KOPT-K1 (cell line): ENCODE measurements at regions not wholly inside any gene's neighbourhood (a gene's known extent, or its start where the extent isn't known, plus 50 kb on each side); places are given as distances from the start of the nearest gene placed in this dataset.
A peak's percentile ranks its signal among the peaks of the same experiment; 100 is the strongest.

ENCODE experiments used
- H3K27ac ChIP-seq: fragments of 200-600 bp; sonication (generic); 2 replicates; pipeline ENCODE4 v1.5.1; 2016; ENCODE audit warnings: antibody characterized with exemption, mild to moderate bottlenecking, low read depth, low read length; ENCODE audit not compliant: poor library complexity, severe bottlenecking
- H3K36me3 ChIP-seq: fragments of 200-600 bp; sonication (generic); 2 replicates; pipeline ENCODE4 v1.5.1; 2017; ENCODE audit warnings: antibody characterized with exemption, mild to moderate bottlenecking, low read length, moderate library complexity; ENCODE audit not compliant: insufficient read depth
- H3K9me3 ChIP-seq: fragments of 200-600 bp; sonication (generic); 2 replicates; pipeline ENCODE4 v1.5.1; 2017; ENCODE audit warnings: antibody characterized with exemption, low read length, mild to moderate bottlenecking; ENCODE audit not compliant: insufficient read depth, poor library complexity, severe bottlenecking

- H3K27ac ChIP-seq = no peak overlapping the region
Measured at GRCh38 chr3:31425401-31425800, 107.3 kb upstream of the STT3B start.

GRCh38 chr3:31427623-31428022 lies 105.1 kb upstream of the STT3B start:
- Histone ChIP-seq H3K9me3 (peaks cover 26% of the 10 kb centered on the region), H3K27ac (no peak overlapping the region), H3K36me3 (no peaks in the 10 kb centered on the region)

More at GRCh38 chr3:31425401-31425800, 107.3 kb upstream of the STT3B start:
- peaks cover 26% of the 10 kb centered on the region for H3K9me3 ChIP-seq
- no peaks in the 10 kb centered on the region for H3K36me3 ChIP-seq

GRCh38 chr3:31431321-31431720 lies 101.4 kb upstream of the STT3B start:
- Histone ChIP-seq H3K36me3 (no peaks in the 10 kb centered on the region), H3K27ac (no peak overlapping the region), H3K9me3 (peaks cover 20% of the 10 kb centered on the region)

- Histone ChIP-seq H3K36me3 (no peaks in the 10 kb centered on the region), H3K9me3 (peaks cover 33% of the 10 kb centered on the region), H3K27ac (no peak overlapping the region)
Measured at GRCh38 chr3:31432897-31433678, 99.6 kb upstream of the STT3B start.

GRCh38 chr3:31433679-31433992 lies 99.1 kb upstream of the STT3B start:
- no peak overlapping the region for H3K27ac ChIP-seq
- peaks cover 30% of the 10 kb centered on the region for H3K9me3 ChIP-seq
- no peaks in the 10 kb centered on the region for H3K36me3 ChIP-seq

- Histone ChIP-seq H3K9me3 (peaks cover 23% of the 10 kb centered on the region), H3K36me3 (no peaks in the 10 kb centered on the region), H3K27ac (no peak overlapping the region)
Measured at GRCh38 chr3:31434819-31435218, 97.9 kb upstream of the STT3B start.

GRCh38 chr3:31436830-31437229 lies 95.9 kb upstream of the STT3B start:
- Histone ChIP-seq H3K36me3 (no peaks in the 10 kb centered on the region), H3K27ac (no peak overlapping the region), H3K9me3 (peaks cover 23% of the 10 kb centered on the region)

GRCh38 chr3:31438742-31439141 lies 94.0 kb upstream of the STT3B start:
- H3K9me3 ChIP-seq = peaks cover 23% of the 10 kb centered on the region
- no peak overlapping the region for H3K27ac ChIP-seq
- no peaks in the 10 kb centered on the region for H3K36me3 ChIP-seq

- no peak overlapping the region for H3K27ac ChIP-seq
- H3K36me3 ChIP-seq = no peaks in the 10 kb centered on the region
- H3K9me3 ChIP-seq = peaks cover 23% of the 10 kb centered on the region
Measured at GRCh38 chr3:31439890-31440750, 92.6 kb upstream of the STT3B start.

- H3K36me3 ChIP-seq = no peaks in the 10 kb centered on the region
- peaks cover 20% of the 10 kb centered on the region for H3K9me3 ChIP-seq
- H3K27ac ChIP-seq = no peak overlapping the region
Measured at GRCh38 chr3:31440878-31441277, 91.8 kb upstream of the STT3B start.

- no peak overlapping the region for H3K27ac ChIP-seq
- peaks cover 1% of the 10 kb centered on the region for H3K9me3 ChIP-seq
- H3K36me3 ChIP-seq = no peaks in the 10 kb centered on the region
Measured at GRCh38 chr3:31442755-31443154, 90.0 kb upstream of the STT3B start.

GRCh38 chr3:31444220-31445142 lies 88.2 kb upstream of the STT3B start:
- Histone ChIP-seq H3K36me3 (no peaks in the 10 kb centered on the region), H3K27ac (no peak overlapping the region), H3K9me3 (peaks cover 14% of the 10 kb centered on the region)

GRCh38 chr3:31445701-31446100 lies 87.0 kb upstream of the STT3B start:
- peaks cover 24% of the 10 kb centered on the region for H3K9me3 ChIP-seq
- H3K36me3 ChIP-seq = no peaks in the 10 kb centered on the region

GRCh38 chr3:31448035-31448881 lies 84.5 kb upstream of the STT3B start:
- Histone ChIP-seq H3K36me3 (no peaks in the 10 kb centered on the region), H3K27ac (peak overlapping the region; percentile 38), H3K9me3 (peaks cover 44% of the 10 kb centered on the region)

More at GRCh38 chr3:31445701-31446100, 87.0 kb upstream of the STT3B start:
- H3K27ac ChIP-seq = no peak overlapping the region
